Stimulated activated naive CD8-positive, alpha-beta T cell treated with anti-CD3 and anti-CD28 coated beads, Interleukin-15, amount 100 ng/mL, for 72 hours (primary cell): ENCODE measurements at regions not wholly inside any gene's neighbourhood (a gene's known extent, or its start where the extent isn't known, plus 50 kb on each side); places are given as distances from the start of the nearest gene placed in this dataset.

Experiments
- ATAC-seq: fragments of 150-1000 bp; cut with Tn5 transposase; 2 replicates; pipeline ENCODE4 v1.10.0; 2021; ENCODE audit warnings: mild to moderate bottlenecking, moderate library complexity
- DNase-seq, 2 donors: peaks; one replicate each; pipeline ENCODE4 v3.0.0; 2021 to 2022
- H3K27ac Mint-ChIP-seq, 2 donors: one replicate each; pipeline ENCODE4 v1.8.0; 2022; ENCODE audit warnings: mild to moderate bottlenecking in 2 of 2, mixed read lengths in 2 of 2, moderate library complexity in 2 of 2
- H3K27me3 Mint-ChIP-seq: one replicate; pipeline ENCODE4 v1.8.0; 2022; ENCODE audit warnings: mixed read lengths
- H3K4me1 Mint-ChIP-seq: one replicate; pipeline ENCODE4 v1.8.0; 2022; ENCODE audit warnings: mild to moderate bottlenecking, mixed read lengths
- H3K4me3 Mint-ChIP-seq, 2 donors: one replicate each; pipeline ENCODE4 v1.8.0; 2022; ENCODE audit warnings: mild to moderate bottlenecking in 2 of 2, mixed read lengths in 2 of 2, moderate library complexity in 1 of 2
- H3K9me3 Mint-ChIP-seq, 2 donors: one replicate each; pipeline ENCODE4 v1.8.0; 2022; ENCODE audit warnings: mixed read lengths in 2 of 2

DNA sequence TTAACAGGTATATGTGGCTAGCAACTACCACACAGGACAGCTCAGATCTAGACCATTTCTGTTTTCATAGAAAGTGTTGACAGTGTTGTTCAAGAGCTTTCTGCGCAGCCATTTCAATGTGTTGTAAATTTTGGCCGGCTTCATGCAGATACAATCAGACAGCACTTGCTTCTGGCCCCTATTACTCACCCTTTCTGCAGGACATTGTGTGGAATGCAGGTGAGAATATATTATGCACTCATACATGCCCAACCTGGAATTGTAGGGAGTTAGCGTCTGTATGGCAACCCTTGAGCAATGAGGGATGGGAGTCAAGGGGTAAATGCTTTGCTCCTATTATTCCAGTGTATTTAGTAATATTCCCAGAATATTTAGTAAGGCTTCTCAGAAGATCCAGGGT is 180.9 kb upstream of the PLXNA2 start:
- ATAC-seq, result no peak
- H3K27ac Mint-ChIP-seq, result no peak overlapping the region
- no peaks in the 10 kb centered on the region for H3K9me3 Mint-ChIP-seq
- no peak overlapping the region for H3K4me3 Mint-ChIP-seq
- H3K27me3 Mint-ChIP-seq, result no peaks in the 10 kb centered on the region
- no peaks in the 10 kb centered on the region for H3K4me1 Mint-ChIP-seq
- DNase-seq, result no peak

DNA sequence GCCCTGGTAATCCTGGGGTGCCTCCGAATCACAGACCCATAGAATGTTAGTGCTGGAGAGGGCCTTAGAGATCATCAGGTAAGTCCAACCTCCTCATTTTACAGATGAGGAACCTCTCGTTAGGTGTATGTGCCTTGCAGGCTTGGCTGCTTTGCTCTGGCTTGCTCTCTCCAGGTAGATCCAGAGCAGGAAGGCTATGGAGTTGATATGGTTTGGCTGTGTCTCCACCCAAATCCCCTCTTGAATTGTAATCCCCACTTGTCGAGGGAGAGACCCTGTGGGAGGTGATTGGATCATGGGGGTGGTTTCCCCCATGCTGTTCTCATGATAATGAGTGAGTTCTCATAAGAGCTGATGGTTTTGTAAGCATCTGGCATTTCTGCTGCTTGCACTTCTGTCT is 186.0 kb upstream of the PLXNA2 start:
- H3K4me1 Mint-ChIP-seq, result no peaks in the 10 kb centered on the region
- no peak for ATAC-seq
- no peaks in the 10 kb centered on the region for H3K9me3 Mint-ChIP-seq
- H3K27ac Mint-ChIP-seq, result no peak overlapping the region
- DNase-seq, result no peak
- H3K4me3 Mint-ChIP-seq, result no peak overlapping the region
- no peaks in the 10 kb centered on the region for H3K27me3 Mint-ChIP-seq

DNA sequence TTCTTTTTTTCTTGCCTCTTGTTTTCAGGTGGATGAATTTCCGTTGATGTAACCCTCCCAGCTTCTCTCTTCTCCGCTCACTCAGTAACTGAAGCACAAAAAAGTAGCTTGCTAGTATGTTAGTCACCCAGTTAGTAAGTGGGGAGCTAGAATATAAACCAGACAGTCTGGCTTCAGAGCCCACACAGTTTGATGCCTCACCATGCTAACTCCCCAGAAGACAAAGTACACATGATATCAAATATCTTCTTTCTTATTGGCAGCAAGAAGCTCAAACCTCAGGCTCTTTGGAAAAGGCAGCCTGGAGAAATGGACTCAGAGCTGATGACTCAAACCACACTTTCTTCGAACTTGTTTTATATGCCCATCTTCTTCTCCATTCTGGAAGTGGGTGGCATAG is 187.5 kb upstream of the PLXNA2 start:
- no peak for DNase-seq
- Mint-ChIP-seq H3K27ac (no peak overlapping the region), H3K27me3 (no peaks in the 10 kb centered on the region)

DNA sequence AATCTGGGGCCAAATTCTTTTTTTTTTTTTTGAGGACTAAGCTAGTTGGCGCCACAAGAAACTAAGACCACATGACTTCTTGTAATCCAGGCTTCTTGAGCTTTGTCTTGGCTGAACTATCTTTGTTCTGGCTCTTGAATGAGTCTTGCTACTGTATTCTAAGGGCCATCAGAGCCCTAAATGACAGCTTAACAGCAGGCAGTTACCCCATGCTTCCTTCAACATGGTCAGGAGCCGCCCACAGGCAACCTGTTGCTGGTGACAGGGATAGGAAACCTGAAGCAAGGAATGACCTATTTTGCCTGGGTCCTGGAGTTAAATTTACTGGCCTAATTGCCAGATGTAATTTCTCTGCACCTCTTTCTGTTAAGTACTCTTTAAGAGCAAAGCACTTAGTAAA is 188.2 kb upstream of the PLXNA2 start:
- Mint-ChIP-seq H3K27ac (no peak overlapping the region), H3K27me3 (no peaks in the 10 kb centered on the region), H3K9me3 (no peaks in the 10 kb centered on the region), H3K4me1 (no peaks in the 10 kb centered on the region), H3K4me3 (no peak overlapping the region)
- ATAC-seq (no peak), DNase-seq (no peak)

More for the DNA sequence above, 187.5 kb upstream of the PLXNA2 start:
- no peak overlapping the region for H3K4me3 Mint-ChIP-seq
- no peaks in the 10 kb centered on the region for H3K9me3 Mint-ChIP-seq
- no peaks in the 10 kb centered on the region for H3K4me1 Mint-ChIP-seq
- ATAC-seq, result no peak

DNA sequence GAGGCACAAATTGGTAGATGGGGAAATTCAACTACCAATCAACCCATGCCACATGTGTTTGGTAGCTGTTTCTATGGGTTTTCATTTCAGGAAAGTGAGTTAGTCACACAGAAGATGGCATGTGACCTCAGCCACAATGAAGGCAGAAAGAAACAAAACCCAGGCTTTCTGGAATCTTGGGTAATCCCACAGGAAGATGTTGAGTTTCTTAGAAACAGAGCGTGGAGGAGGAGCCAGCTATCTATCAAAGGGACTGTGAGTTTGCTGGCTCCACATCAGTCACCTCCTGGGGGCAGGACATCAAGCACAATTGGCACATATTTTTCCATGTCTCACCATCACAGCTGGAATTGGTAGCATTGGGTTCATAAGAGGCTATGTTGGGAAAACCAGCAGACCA is 188.9 kb upstream of the PLXNA2 start:
- DNase-seq, result no peak

DNA sequence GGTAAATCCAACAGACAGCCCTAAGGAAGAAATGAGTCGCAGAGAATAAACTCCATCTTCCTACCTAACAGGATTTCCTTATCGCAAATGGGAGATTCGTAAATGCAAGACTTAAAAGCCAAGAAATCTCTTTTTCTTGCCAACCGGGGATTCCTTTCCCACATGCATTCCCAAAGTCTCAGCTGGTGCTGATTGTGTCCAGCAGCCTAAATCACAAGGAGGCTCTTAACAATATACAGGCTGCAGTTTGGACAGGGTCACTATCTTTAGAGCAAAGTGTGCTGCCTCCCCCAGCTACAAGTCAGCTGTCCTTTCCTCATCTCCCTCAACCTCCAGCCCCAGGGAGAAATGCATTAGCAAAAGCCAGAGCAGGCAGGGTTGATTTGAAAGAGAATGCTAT is 189.8 kb upstream of the PLXNA2 start:
- Mint-ChIP-seq H3K4me3 (no peak overlapping the region), H3K27ac (no peak overlapping the region), H3K4me1 (no peaks in the 10 kb centered on the region), H3K9me3 (no peaks in the 10 kb centered on the region), H3K27me3 (no peaks in the 10 kb centered on the region)
- no peak for ATAC-seq
- DNase-seq, result no peak

More for the DNA sequence above, 188.9 kb upstream of the PLXNA2 start:
- Mint-ChIP-seq H3K27me3 (no peaks in the 10 kb centered on the region), H3K4me1 (no peaks in the 10 kb centered on the region), H3K9me3 (no peaks in the 10 kb centered on the region), H3K4me3 (no peak overlapping the region), H3K27ac (no peak overlapping the region)
- no peak for ATAC-seq

DNA sequence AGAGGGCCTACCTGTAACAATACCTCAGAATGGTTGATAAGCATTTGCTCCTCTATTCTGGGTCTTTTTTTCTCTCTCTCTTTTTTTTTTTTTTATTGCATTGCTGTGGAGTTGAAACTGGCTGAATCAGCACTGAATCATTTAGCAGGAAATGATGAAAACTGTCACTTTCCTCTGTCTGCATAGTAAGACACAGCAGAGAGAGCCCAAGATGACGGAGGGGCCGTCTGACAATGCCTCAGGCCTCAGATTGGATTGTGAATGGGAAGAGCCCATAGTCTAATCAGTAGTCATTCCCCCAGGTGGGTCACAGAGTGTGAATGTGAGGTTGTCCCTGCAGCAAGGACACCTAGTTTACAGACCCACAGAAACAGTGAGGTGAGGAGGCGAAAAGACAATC is 193.2 kb upstream of the PLXNA2 start:
- DNase-seq (no peak), ATAC-seq (peak; percentile 50)
- Mint-ChIP-seq H3K27me3 (no peaks in the 10 kb centered on the region), H3K4me3 (no peak overlapping the region), H3K27ac (no peak overlapping the region), H3K9me3 (peaks cover 2 to 11% of the 10 kb centered on the region in 2 donors), H3K4me1 (no peaks in the 10 kb centered on the region)

DNA sequence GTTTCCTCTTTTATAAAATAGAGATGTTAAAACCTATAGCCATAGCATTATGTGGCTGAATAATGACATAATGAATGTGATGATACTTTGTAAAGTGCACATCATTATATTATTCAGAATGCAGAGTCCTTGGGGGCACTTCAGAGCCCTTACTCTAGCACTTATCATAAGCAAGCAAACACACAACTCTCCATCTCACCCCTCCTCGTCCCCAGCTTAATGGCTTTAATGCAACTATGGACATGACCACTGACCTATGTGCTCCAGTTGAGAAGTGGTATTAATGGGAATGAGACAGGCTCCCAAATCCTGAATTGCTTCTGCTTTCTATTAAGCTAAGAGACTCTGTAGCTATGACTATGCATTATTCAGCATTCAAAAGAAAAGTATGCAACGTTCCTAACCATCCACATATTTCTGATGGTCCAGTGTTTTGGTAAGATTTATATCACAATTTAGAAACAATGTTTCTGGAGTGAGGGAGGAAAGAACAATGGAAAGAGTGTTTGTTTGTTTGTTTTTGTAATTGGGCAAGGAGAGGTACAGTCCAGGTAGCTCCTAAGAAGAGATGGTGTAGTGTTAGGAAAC is 194.0 kb upstream of the PLXNA2 start:
- no peak overlapping the region for H3K4me3 Mint-ChIP-seq
- no peak for ATAC-seq
- H3K4me1 Mint-ChIP-seq, result no peaks in the 10 kb centered on the region
- no peak for DNase-seq
- H3K27me3 Mint-ChIP-seq, result no peaks in the 10 kb centered on the region
- H3K9me3 Mint-ChIP-seq, result peaks cover 7 to 19% of the 10 kb centered on the region in 2 donors
- no peak overlapping the region for H3K27ac Mint-ChIP-seq

DNA sequence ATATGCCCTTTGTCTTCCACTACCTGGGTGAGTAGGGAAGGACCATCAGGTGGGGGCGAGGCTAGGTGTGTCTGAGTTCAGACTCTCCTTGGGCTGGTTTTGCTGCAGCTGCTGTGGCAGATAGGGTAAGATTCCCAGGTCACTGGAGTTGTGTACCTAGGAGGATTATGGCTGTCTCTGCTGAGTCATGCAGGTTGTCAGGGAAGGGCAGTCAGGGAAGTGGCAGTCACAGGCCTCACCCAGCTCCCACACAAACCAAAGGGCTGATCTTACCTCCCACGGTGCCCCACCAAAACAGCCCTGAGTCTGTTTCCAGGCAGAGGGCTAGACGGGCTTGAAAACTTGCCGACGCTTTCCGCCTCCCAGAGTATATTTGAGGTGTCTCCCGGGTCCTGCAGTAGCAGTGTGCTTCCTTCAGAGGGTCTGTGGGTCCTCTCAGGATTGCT is 201.6 kb upstream of the PLXNA2 start:
- ATAC-seq, result no peak
- peaks cover 7 to 43% of the 10 kb centered on the region in 2 donors for H3K9me3 Mint-ChIP-seq
- DNase-seq, result no peak
- H3K27me3 Mint-ChIP-seq, result peaks cover 41% of the 10 kb centered on the region
- no peak overlapping the region for H3K4me3 Mint-ChIP-seq
- no peaks in the 10 kb centered on the region for H3K4me1 Mint-ChIP-seq
- peak overlapping the region in 1 of 2 donors; percentile 17 for H3K27ac Mint-ChIP-seq

DNA sequence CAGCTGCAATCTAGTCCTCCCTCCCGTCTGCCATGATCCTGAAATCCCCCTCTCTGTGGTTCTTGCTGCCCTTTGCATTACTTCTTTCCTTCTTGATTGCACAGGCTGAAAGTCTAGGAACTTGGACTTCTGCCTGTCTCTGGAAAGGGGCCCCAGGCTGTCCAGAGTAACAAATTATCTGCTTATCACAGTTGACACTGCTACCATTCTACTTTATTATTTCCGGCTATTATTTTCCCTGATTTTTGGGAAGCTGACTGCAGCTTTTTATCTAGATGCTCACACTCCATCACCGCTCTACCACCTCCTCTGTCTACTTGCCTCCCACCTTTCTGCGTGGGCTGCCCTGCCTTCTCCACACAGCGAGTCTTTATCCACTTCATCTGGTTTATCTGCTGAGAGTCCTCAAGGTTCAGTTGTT is 202.1 kb upstream of the PLXNA2 start:
- H3K27me3 Mint-ChIP-seq, result peaks cover 46% of the 10 kb centered on the region
- no peak for ATAC-seq
- no peak overlapping the region for H3K4me3 Mint-ChIP-seq
- H3K9me3 Mint-ChIP-seq, result peaks cover 7 to 40% of the 10 kb centered on the region in 2 donors
- no peaks in the 10 kb centered on the region for H3K4me1 Mint-ChIP-seq
- DNase-seq, result no peak
- peak overlapping the region in 1 of 2 donors; percentile 17 for H3K27ac Mint-ChIP-seq

DNA sequence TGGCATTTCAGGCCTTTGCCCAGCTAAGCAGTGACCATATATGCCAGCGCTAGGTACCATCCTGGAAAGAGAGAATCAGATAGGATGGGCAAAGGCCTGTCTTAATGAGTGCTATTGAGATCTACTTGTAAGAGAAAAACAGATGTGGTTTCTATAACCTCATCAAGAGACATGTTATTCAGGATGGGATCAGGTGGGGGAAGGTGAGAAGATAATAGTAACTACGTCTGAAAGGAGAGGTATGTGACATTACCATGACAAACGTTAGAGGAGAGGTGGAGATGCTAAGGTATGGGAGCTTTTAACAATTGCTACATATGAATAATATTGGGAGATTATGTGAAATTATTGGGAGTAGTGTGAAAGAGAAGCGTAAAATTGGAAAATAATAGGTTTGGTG is 204.2 kb upstream of the PLXNA2 start:
- DNase-seq (no peak), ATAC-seq (no peak)
- H3K27ac Mint-ChIP-seq, result no peak overlapping the region
- no peaks in the 10 kb centered on the region for H3K4me1 Mint-ChIP-seq
- peaks cover 0 to 22% of the 10 kb centered on the region in 2 donors for H3K9me3 Mint-ChIP-seq
- peaks cover 57% of the 10 kb centered on the region for H3K27me3 Mint-ChIP-seq
- H3K4me3 Mint-ChIP-seq, result no peak overlapping the region

DNA sequence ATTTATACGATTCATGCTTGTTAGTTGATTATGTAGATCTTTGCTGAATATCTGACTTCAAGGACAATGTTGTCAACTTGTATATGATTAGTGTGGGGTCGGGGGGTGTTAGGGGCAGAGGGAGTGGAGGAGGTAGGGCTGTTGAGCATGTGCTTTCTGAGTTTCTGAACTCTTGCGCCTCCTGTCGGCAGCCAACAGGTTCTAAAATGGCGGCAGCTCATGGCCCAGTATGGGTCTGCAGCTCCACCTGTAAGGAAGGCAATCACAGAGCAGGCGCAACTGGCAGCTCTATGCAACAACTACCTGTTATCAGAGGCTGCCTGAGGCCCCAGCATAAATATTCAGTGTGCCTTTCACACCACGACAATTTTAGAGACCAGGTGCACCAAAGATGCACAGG is 205.8 kb upstream of the PLXNA2 start:
- peaks cover 57% of the 10 kb centered on the region for H3K27me3 Mint-ChIP-seq
- H3K9me3 Mint-ChIP-seq, result peaks cover 0 to 7% of the 10 kb centered on the region in 2 donors
- no peak overlapping the region for H3K27ac Mint-ChIP-seq
- DNase-seq, result no peak
- no peak for ATAC-seq
- no peak overlapping the region for H3K4me3 Mint-ChIP-seq
- no peaks in the 10 kb centered on the region for H3K4me1 Mint-ChIP-seq

DNA sequence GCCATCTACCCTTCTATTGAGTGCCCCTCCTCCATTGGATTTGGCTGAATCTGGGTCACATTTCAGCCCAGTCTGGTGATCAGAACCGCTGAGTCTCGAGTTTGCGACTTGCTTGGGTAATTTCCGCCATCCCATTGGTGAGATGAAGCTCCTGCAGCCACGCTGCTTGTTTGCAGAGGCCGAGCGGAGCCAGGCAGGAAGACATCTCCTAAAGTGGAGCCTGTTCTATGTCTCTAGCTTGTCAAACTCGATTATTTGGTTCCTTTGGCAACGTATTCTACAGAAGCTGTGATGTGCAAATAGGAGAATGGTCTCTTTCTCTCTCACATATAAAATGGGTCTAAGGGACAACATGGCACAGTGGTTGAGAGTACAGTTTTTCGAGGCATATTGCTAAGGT is 206.8 kb upstream of the PLXNA2 start:
- DNase-seq (no peak), ATAC-seq (no peak)
- H3K4me1 Mint-ChIP-seq, result no peaks in the 10 kb centered on the region
- H3K27me3 Mint-ChIP-seq, result peaks cover 55% of the 10 kb centered on the region
- no peak overlapping the region for H3K4me3 Mint-ChIP-seq
- H3K27ac Mint-ChIP-seq, result no peak overlapping the region
- H3K9me3 Mint-ChIP-seq, result peaks cover 0 to 7% of the 10 kb centered on the region in 2 donors

DNA sequence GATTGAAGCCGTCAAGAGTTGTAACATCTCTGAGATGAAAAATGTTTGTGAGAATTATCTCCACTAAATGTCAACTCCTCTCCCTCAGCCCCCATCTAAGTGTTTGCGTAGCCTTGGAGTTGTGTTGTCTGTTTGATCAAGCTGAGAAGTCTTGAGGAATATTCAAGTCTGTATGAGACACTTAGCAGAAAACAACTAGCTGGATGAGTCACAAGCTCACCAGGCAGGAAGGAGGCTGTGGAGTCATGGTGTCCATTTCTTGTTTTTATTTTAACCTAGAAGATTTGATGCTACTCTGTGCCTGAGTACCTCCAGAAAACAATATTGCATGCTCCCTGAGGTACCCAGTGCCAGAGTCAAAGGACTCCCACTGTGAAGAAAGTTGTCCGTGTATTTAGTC is 211.6 kb upstream of the PLXNA2 start:
- no peak for ATAC-seq
- peaks cover 15% of the 10 kb centered on the region for H3K27me3 Mint-ChIP-seq
- no peaks in the 10 kb centered on the region for H3K4me1 Mint-ChIP-seq
- DNase-seq, result no peak
- no peak overlapping the region for H3K27ac Mint-ChIP-seq
- H3K9me3 Mint-ChIP-seq, result peaks cover 0 to 5% of the 10 kb centered on the region in 2 donors
- no peak overlapping the region for H3K4me3 Mint-ChIP-seq

DNA sequence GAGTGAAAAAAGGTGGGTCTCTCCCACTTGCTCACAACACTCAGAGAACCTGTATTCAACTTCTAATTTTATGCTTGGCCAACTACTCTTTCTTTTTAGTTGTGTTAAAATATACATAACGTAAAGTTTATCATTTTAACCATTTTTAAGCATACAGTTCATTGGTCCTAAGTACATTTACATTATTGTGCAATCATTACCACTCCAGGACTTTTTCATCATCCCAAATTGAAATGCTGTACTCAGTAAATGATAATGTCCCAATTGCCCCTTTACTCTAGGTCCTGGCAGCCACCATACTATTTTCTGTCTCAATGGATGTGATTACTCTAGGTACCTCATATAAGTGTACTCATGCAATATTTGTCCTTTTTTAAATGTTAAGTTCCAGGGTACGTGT is 212.3 kb upstream of the PLXNA2 start:
- Mint-ChIP-seq H3K27me3 (peaks cover 9% of the 10 kb centered on the region), H3K4me1 (no peaks in the 10 kb centered on the region), H3K9me3 (peaks cover 0 to 5% of the 10 kb centered on the region in 2 donors), H3K27ac (no peak overlapping the region), H3K4me3 (no peak overlapping the region)
- ATAC-seq (no peak), DNase-seq (no peak)

DNA sequence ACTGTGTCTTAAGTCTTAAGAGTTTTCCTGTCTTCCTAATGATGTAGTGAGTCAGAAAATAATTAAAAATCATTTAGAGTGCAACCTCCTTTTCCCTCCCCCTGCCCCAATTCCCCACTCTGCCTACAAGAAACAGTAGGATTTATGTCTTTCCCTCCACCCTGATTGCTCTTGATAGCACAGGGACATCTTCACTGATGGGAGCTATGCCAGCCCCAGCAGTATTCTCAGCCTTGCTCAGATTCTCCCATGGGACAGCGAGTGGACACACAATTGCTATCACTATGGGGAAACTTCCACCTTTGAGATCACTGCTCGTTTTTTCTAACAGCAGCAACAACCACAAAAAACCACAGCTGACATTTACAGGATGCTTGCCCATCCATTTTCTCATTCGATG is 216.6 kb upstream of the PLXNA2 start:
- Mint-ChIP-seq H3K4me1 (no peaks in the 10 kb centered on the region), H3K9me3 (peaks cover 0 to 5% of the 10 kb centered on the region in 2 donors), H3K4me3 (no peak overlapping the region), H3K27me3 (no peaks in the 10 kb centered on the region), H3K27ac (no peak overlapping the region)
- DNase-seq, result no peak
- ATAC-seq, result no peak

DNA sequence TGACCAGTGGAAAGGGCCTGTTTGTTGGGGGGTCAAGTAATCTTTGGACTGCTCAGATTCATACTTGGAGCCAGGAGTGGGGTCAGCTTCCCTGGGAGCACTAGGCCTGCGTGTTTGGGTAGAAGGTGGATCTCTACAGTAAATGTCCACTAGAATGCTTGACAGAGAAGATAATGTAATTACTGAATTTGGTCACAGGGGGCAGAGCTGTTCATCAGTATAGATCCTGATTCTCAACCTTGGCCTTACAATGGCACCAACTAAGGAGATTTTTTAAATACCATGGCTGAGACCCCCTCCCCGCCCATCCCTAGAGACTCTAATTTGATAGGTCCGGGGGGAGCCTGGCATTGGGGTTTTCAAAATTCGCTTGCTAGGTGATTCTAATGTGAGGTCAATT is 217.5 kb upstream of the PLXNA2 start:
- Mint-ChIP-seq H3K4me3 (no peak overlapping the region), H3K27me3 (peaks cover under 1% of the 10 kb centered on the region), H3K9me3 (peaks cover 0 to 5% of the 10 kb centered on the region in 2 donors), H3K4me1 (no peaks in the 10 kb centered on the region), H3K27ac (no peak overlapping the region)
- no peak for DNase-seq
- ATAC-seq, result no peak
